K562 (cell line): ENCODE measurements at regions not wholly inside any gene's neighbourhood (a gene's known extent, or its start where the extent isn't known, plus 50 kb on each side); places are given as distances from the start of the nearest gene placed in this dataset.

Source experiments
- CTCF ChIP-seq, 3 experiments: IDR thresholded peaks in 2 of 3; conservative IDR thresholded peaks in 1 of 3; 2 replicates each; pipeline ENCODE4 v1.5.1; 2011 to 2012; ENCODE audit warnings: low read length in 3 of 3, mild to moderate bottlenecking in 3 of 3, control low read depth in 2 of 3, improper control_type of control experiment in 1 of 3, inconsistent platforms in 1 of 3, low read depth in 1 of 3, mixed read lengths in 1 of 3, moderate library complexity in 1 of 3; ENCODE audit not compliant: insufficient read depth in 2 of 3
- DNMT1 ChIP-seq: fragments of 450-650 bp; IDR thresholded peaks from 2 replicates; pipeline ENCODE4 v1.6.1; 2016; ENCODE audit warnings: antibody characterized with exemption, mild to moderate bottlenecking
- E2F4 ChIP-seq: sonication (generic); formaldehyde crosslinking; IDR thresholded peaks from 2 replicates; pipeline ENCODE4 v1.8.0; 2022; ENCODE audit warnings: mild to moderate bottlenecking, low read depth, missing genetic modification reagents
- EP300 ChIP-seq: IDR thresholded peaks from 2 replicates; pipeline ENCODE4 v1.6.1; 2012; ENCODE audit warnings: low read length, improper control_type of control experiment
- KAT8 ChIP-seq: fragments of 450-650 bp; IDR thresholded peaks from 2 replicates; pipeline ENCODE4 v1.6.1; 2016; ENCODE audit warnings: low read depth, mild to moderate bottlenecking
- LCOR ChIP-seq: sonication (generic); formaldehyde crosslinking; IDR thresholded peaks from 2 replicates; pipeline ENCODE4 v1.8.0; 2022; ENCODE audit warnings: mild to moderate bottlenecking, missing genetic modification reagents
- NKRF ChIP-seq: fragments of 450-650 bp; IDR thresholded peaks from 2 replicates; pipeline ENCODE4 v1.6.1; 2016; ENCODE audit warnings: borderline replicate concordance
- RFX1 ChIP-seq: fragments of 450-650 bp; IDR thresholded peaks from 2 replicates; pipeline ENCODE4 v1.6.1; 2016; ENCODE audit warnings: mild to moderate bottlenecking, moderate library complexity
- TOE1 ChIP-seq, 2 experiments: fragments of 450-650 bp in 1 of 2; sonication (generic) in 1 of 2; formaldehyde crosslinking in 1 of 2; IDR thresholded peaks; 2 replicates each; pipeline versions ENCODE4 v1.7.1 to v1.8.0; 2016 to 2022; ENCODE audit warnings: borderline replicate concordance in 2 of 2, mild to moderate bottlenecking in 2 of 2, antibody characterized with exemption in 1 of 2, inconsistent platforms in 1 of 2, low read depth in 1 of 2, missing genetic modification reagents in 1 of 2, moderate library complexity in 1 of 2
- ZBTB8A ChIP-seq: fragments of 450-650 bp; IDR thresholded peaks from 2 replicates; pipeline ENCODE4 v1.6.1; 2018; ENCODE audit warnings: mild to moderate bottlenecking, moderate library complexity; ENCODE audit not compliant: partially characterized antibody
- ZNF511 ChIP-seq: sonication (generic); formaldehyde crosslinking; IDR thresholded peaks from 2 replicates; pipeline ENCODE4 v1.8.0; 2022; ENCODE audit warnings: mild to moderate bottlenecking, missing genetic modification reagents
- ZNF639 ChIP-seq, 2 experiments: fragments of 200-800 bp in 1 of 2; sonication (Bioruptor generic) in 1 of 2; sonication (generic) in 1 of 2; formaldehyde crosslinking in 1 of 2; IDR thresholded peaks in 1 of 2; conservative IDR thresholded peaks in 1 of 2; 2 replicates each; pipeline versions ENCODE4 v1.5.0 to v1.6.1; 2016 to 2020; ENCODE audit warnings: missing compliant biosample characterization in 1 of 2, missing genetic modification characterization in 1 of 2, missing genetic modification reagents in 1 of 2

- TF ChIP-seq CTCF (IDR thresholded peaks at IDR 0.05 in 2 of 3, conservative IDR thresholded peaks at IDR 0.05 in 1 of 3; ENCODE audit: insufficient read depth in 2 of 3, low read depth in 1 of 3, low read length in 3 of 3) (no peak), LCOR (CRISPR knock-in tag) (no peak), EP300 (no peak), NKRF (no peak), E2F4 (CRISPR knock-in tag) (no peak), TOE1 (IDR thresholded peaks at IDR 0.05; ENCODE audit: borderline replicate concordance) (no peak), TOE1 (CRISPR knock-in tag; IDR thresholded peaks at IDR 0.05; ENCODE audit: borderline replicate concordance, low read depth) (no peak), ZBTB8A (no peak), DNMT1 (no peak), KAT8 (no peak), ZNF511 (CRISPR knock-in tag) (no peak), ZNF639 (CRISPR knock-in tag; conservative IDR thresholded peaks at IDR 0.05 in 1 of 2, IDR thresholded peaks at IDR 0.05 in 1 of 2) (no peak), RFX1 (no peak)
Measured at GRCh38 chr1:208516780-208517179, 272.6 kb upstream of the PLXNA2 start.
